ENCODE measurements at regions not wholly inside any gene's neighbourhood (a gene's known extent, or its start where the extent isn't known, plus 50 kb on each side); places are given as distances from the start of the nearest gene placed in this dataset.
A peak's percentile ranks its signal among the peaks of the same experiment; 100 is the strongest.

DNA sequence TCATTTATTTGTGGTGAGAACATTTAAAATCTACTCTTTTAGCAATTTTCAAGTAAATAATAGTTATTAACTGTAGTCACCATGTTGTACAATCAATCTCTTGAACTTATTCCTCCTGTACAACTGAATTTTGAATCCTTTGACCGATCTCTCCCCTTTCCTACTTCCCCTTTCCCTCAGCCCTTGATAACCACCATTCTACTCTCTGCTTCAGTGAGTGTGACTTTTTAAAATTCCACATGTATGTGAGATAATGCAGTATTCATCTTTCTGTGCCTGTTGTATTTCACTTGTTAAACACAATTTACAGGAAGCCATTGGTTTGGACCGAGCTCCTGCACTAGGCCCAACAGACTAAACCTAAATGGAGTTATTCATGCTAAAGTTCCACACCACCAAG lies 458.9 kb upstream of the PDE3A start:
- H3K4me2 ChIP-seq (ENCODE audit: extremely low read depth, insufficient read depth, low read length): no peak overlapping the region
- H2AFZ ChIP-seq (ENCODE audit: low read length): no peak overlapping the region
- no peak overlapping the region for H3K4me3 ChIP-seq (replicated peaks in 1 of 4; ENCODE audit: control extremely low read depth in 1 of 4, insufficient read depth in 1 of 4, low read depth in 3 of 4, low read length in 4 of 4)
- no peaks in the 10 kb centered on the region for H3K4me1 ChIP-seq (ENCODE audit: control insufficient read depth, extremely low read depth, insufficient read depth, low read length)
- no peaks in the 10 kb centered on the region for H4K20me1 ChIP-seq (ENCODE audit: control insufficient read depth, extremely low read depth, insufficient read depth, low read length)
- no peaks in the 10 kb centered on the region for H3K9me3 ChIP-seq (ENCODE audit: control insufficient read depth, insufficient read depth, low read depth, low read length)
- DNase-seq (ENCODE audit: low read depth in 2 of 2): no peak
- no peak overlapping the region for H3K9ac ChIP-seq (ENCODE audit: insufficient read depth, low read length)
- H3K79me2 ChIP-seq (ENCODE audit: control insufficient read depth, insufficient read depth, low read length): no peaks in the 10 kb centered on the region
- H3K27me3 ChIP-seq (ENCODE audit: control insufficient read depth, insufficient read depth, low read length): no peaks in the 10 kb centered on the region
- TF ChIP-seq, protein P1, sequence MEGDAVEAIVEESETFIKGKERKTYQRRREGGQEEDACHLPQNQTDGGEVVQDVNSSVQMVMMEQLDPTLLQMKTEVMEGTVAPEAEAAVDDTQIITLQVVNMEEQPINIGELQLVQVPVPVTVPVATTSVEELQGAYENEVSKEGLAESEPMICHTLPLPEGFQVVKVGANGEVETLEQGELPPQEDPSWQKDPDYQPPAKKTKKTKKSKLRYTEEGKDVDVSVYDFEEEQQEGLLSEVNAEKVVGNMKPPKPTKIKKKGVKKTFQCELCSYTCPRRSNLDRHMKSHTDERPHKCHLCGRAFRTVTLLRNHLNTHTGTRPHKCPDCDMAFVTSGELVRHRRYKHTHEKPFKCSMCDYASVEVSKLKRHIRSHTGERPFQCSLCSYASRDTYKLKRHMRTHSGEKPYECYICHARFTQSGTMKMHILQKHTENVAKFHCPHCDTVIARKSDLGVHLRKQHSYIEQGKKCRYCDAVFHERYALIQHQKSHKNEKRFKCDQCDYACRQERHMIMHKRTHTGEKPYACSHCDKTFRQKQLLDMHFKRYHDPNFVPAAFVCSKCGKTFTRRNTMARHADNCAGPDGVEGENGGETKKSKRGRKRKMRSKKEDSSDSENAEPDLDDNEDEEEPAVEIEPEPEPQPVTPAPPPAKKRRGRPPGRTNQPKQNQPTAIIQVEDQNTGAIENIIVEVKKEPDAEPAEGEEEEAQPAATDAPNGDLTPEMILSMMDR (conservative IDR thresholded peaks at IDR 0.05 in 1 of 2, IDR thresholded peaks at IDR 0.05 in 1 of 2; ENCODE audit: low read depth in 1 of 2, low read length in 2 of 2): no peak
- TF ChIP-seq EZH2 (IDR thresholded peaks at IDR 0.05; ENCODE audit: low read length, missing control alignments): no peak
- H3K27ac ChIP-seq (ENCODE audit: insufficient read depth, low read length): no peak overlapping the region
- no peaks in the 10 kb centered on the region for H3K36me3 ChIP-seq (ENCODE audit: control insufficient read depth, insufficient read depth, low read length)

DNA sequence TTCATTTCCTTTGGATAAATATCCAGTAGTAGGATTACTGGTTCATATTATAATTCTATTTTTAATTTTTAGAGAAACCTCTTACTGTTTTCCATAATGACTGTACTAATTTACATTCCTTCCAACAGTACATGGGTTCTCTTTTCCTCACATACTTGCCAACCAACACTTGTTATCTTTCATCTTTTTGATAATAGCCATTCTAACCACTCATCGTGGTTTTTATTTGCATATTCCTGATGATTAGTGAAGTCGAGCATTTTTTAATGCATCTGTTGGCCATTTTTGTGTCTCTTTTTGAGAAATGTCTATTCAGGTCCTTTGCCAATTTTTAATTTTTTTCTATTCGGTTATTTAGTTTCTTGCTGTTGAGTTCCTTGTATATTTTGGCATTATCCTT lies 457.7 kb upstream of the PDE3A start:
- no peak overlapping the region for H3K27ac ChIP-seq (ENCODE audit: insufficient read depth, low read length)

DNA sequence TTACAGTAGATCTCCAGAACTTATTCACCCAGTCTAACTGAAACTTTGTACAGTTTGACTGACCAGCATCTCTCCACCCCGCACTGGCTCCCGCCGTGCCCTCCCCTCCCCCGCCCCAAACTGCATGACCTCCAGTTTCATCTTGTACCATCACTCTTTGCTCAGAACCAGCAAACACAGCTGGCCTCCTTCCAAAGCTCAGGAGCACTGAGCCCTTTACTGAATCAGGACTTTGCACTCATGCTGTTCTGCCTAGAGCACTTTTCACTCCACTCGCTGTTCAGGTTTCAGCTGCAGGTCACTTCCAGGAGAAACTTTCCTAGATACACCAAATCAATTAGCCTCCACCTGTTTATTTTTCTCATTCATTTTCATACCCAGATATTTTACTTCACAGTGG lies 455.3 kb upstream of the PDE3A start:
- Histone ChIP-seq H3K4me2 (ENCODE audit: extremely low read depth, insufficient read depth, low read length) (no peak overlapping the region), H3K4me3 (replicated peaks in 1 of 4; ENCODE audit: control extremely low read depth in 1 of 4, insufficient read depth in 1 of 4, low read depth in 3 of 4, low read length in 4 of 4) (no peak overlapping the region), H3K27ac (ENCODE audit: insufficient read depth, low read length) (no peak overlapping the region), H3K4me1 (ENCODE audit: control insufficient read depth, extremely low read depth, insufficient read depth, low read length) (no peaks in the 10 kb centered on the region), H4K20me1 (ENCODE audit: control insufficient read depth, extremely low read depth, insufficient read depth, low read length) (no peaks in the 10 kb centered on the region), H3K27me3 (ENCODE audit: control insufficient read depth, insufficient read depth, low read length) (no peaks in the 10 kb centered on the region), H3K79me2 (ENCODE audit: control insufficient read depth, insufficient read depth, low read length) (no peaks in the 10 kb centered on the region), H3K9me3 (ENCODE audit: control insufficient read depth, insufficient read depth, low read depth, low read length) (no peaks in the 10 kb centered on the region), H3K36me3 (ENCODE audit: control insufficient read depth, insufficient read depth, low read length) (no peaks in the 10 kb centered on the region), H2AFZ (ENCODE audit: low read length) (no peak overlapping the region), H3K9ac (ENCODE audit: insufficient read depth, low read length) (no peak overlapping the region)
- DNase-seq (ENCODE audit: low read depth in 2 of 2): no peak
- TF ChIP-seq, protein P1 (conservative IDR thresholded peaks at IDR 0.05 in 1 of 2, IDR thresholded peaks at IDR 0.05 in 1 of 2; ENCODE audit: low read depth in 1 of 2, low read length in 2 of 2): no peak
- no peak for TF ChIP-seq EZH2 (IDR thresholded peaks at IDR 0.05; ENCODE audit: low read length, missing control alignments)

More for the DNA sequence above, 457.7 kb upstream of the PDE3A start:
- H3K4me2 ChIP-seq (ENCODE audit: extremely low read depth, insufficient read depth, low read length): no peak overlapping the region
- no peak for TF ChIP-seq EZH2 (IDR thresholded peaks at IDR 0.05; ENCODE audit: low read length, missing control alignments)
- TF ChIP-seq, protein P1 (conservative IDR thresholded peaks at IDR 0.05 in 1 of 2, IDR thresholded peaks at IDR 0.05 in 1 of 2; ENCODE audit: low read depth in 1 of 2, low read length in 2 of 2): no peak
- H2AFZ ChIP-seq (ENCODE audit: low read length): no peak overlapping the region
- no peaks in the 10 kb centered on the region for H3K4me1 ChIP-seq (ENCODE audit: control insufficient read depth, extremely low read depth, insufficient read depth, low read length)
- H3K36me3 ChIP-seq (ENCODE audit: control insufficient read depth, insufficient read depth, low read length): no peaks in the 10 kb centered on the region
- no peaks in the 10 kb centered on the region for H4K20me1 ChIP-seq (ENCODE audit: control insufficient read depth, extremely low read depth, insufficient read depth, low read length)
- no peak overlapping the region for H3K9ac ChIP-seq (ENCODE audit: insufficient read depth, low read length)
- H3K9me3 ChIP-seq (ENCODE audit: control insufficient read depth, insufficient read depth, low read depth, low read length): no peaks in the 10 kb centered on the region
- H3K79me2 ChIP-seq (ENCODE audit: control insufficient read depth, insufficient read depth, low read length): no peaks in the 10 kb centered on the region
- H3K27me3 ChIP-seq (ENCODE audit: control insufficient read depth, insufficient read depth, low read length): no peaks in the 10 kb centered on the region
- DNase-seq (ENCODE audit: low read depth in 2 of 2): peak in 1 of 2 donors; percentile 85
- H3K4me3 ChIP-seq (replicated peaks in 1 of 4; ENCODE audit: control extremely low read depth in 1 of 4, insufficient read depth in 1 of 4, low read depth in 3 of 4, low read length in 4 of 4): no peak overlapping the region

Measured in fibroblast of lung (primary cell).